HepG2 (cell line): ENCODE measurements at regions not wholly inside any gene's neighbourhood (a gene's known extent, or its start where the extent isn't known, plus 50 kb on each side); places are given as distances from the start of the nearest gene placed in this dataset.

ENCODE experiments used
- ARNTL ChIP-seq: sonication (generic); formaldehyde crosslinking; IDR thresholded peaks from 2 replicates; pipeline ENCODE4 v1.4.0; 2020; ENCODE audit warnings: mild to moderate bottlenecking, missing genetic modification reagents
- FOXJ3 ChIP-seq: sonication (generic); formaldehyde crosslinking; IDR thresholded peaks from 2 replicates; pipeline ENCODE4 v1.4.0; 2020; ENCODE audit warnings: missing genetic modification reagents, mild to moderate bottlenecking, borderline replicate concordance
- TEAD2 ChIP-seq: sonication (generic); formaldehyde crosslinking; IDR thresholded peaks from 2 replicates; pipeline ENCODE4 v1.9.0; 2021; ENCODE audit warnings: missing genetic modification reagents
- ZNF329 ChIP-seq: sonication (generic); formaldehyde crosslinking; IDR thresholded peaks from 2 replicates; pipeline ENCODE4 v1.9.0; 2021; ENCODE audit warnings: low read depth, mild to moderate bottlenecking, missing genetic modification reagents
- ZNF431 ChIP-seq: sonication (generic); formaldehyde crosslinking; IDR thresholded peaks from 2 replicates; pipeline ENCODE4 v1.9.0; 2022; ENCODE audit warnings: missing genetic modification reagents, low read depth, mild to moderate bottlenecking, borderline replicate concordance
- ZNF670 ChIP-seq: sonication (generic); formaldehyde crosslinking; IDR thresholded peaks from 2 replicates; pipeline ENCODE4 v1.8.0; 2022; ENCODE audit warnings: mild to moderate bottlenecking, missing genetic modification reagents, borderline replicate concordance
- TF ChIP-seq, protein P1 (sequence below): sonication (generic); formaldehyde crosslinking; IDR thresholded peaks from one replicate; pipeline ENCODE4 v1.5.1; 2020; ENCODE audit warnings: mild to moderate bottlenecking, missing genetic modification reagents; ENCODE audit errors: not compliant biosample characterization
- TF ChIP-seq, protein P2 (sequence below): sonication (generic); formaldehyde crosslinking; IDR thresholded peaks from 2 replicates; pipeline ENCODE4 v1.5.0; 2020; ENCODE audit warnings: missing genetic modification reagents
- TF ChIP-seq, protein P3 (sequence below): IDR thresholded peaks from 2 replicates; pipeline ENCODE4 v1.6.1; 2012; ENCODE audit warnings: inconsistent platforms
- TF ChIP-seq, protein P4 (sequence below): sonication (generic); formaldehyde crosslinking; IDR thresholded peaks from 2 replicates; pipeline ENCODE4 v1.4.0; 2020; ENCODE audit warnings: missing genetic modification reagents, borderline replicate concordance

DNA sequence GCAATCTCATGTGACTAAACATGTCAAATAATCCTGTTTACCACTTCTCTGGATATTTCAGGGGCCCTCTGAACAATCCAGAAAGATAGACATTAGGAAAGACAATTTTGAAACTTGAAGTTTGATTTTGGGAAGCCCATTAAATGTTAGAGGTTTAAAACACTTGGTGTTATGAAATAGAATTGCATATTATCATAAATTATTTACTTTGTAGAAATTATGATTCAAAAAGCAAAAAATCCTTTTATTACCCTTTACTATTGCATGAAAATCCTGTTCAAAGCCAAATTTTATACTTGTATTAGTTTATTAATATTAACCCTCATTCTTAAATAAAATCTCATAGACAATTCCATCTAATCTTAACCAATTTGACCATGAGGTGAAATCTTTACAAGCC is 1091.5 kb upstream of the ALCAM start:
- TF ChIP-seq TEAD2 = no peak
- no peak for TF ChIP-seq ARNTL (CRISPR knock-in tag)
- TF ChIP-seq, protein P1, sequence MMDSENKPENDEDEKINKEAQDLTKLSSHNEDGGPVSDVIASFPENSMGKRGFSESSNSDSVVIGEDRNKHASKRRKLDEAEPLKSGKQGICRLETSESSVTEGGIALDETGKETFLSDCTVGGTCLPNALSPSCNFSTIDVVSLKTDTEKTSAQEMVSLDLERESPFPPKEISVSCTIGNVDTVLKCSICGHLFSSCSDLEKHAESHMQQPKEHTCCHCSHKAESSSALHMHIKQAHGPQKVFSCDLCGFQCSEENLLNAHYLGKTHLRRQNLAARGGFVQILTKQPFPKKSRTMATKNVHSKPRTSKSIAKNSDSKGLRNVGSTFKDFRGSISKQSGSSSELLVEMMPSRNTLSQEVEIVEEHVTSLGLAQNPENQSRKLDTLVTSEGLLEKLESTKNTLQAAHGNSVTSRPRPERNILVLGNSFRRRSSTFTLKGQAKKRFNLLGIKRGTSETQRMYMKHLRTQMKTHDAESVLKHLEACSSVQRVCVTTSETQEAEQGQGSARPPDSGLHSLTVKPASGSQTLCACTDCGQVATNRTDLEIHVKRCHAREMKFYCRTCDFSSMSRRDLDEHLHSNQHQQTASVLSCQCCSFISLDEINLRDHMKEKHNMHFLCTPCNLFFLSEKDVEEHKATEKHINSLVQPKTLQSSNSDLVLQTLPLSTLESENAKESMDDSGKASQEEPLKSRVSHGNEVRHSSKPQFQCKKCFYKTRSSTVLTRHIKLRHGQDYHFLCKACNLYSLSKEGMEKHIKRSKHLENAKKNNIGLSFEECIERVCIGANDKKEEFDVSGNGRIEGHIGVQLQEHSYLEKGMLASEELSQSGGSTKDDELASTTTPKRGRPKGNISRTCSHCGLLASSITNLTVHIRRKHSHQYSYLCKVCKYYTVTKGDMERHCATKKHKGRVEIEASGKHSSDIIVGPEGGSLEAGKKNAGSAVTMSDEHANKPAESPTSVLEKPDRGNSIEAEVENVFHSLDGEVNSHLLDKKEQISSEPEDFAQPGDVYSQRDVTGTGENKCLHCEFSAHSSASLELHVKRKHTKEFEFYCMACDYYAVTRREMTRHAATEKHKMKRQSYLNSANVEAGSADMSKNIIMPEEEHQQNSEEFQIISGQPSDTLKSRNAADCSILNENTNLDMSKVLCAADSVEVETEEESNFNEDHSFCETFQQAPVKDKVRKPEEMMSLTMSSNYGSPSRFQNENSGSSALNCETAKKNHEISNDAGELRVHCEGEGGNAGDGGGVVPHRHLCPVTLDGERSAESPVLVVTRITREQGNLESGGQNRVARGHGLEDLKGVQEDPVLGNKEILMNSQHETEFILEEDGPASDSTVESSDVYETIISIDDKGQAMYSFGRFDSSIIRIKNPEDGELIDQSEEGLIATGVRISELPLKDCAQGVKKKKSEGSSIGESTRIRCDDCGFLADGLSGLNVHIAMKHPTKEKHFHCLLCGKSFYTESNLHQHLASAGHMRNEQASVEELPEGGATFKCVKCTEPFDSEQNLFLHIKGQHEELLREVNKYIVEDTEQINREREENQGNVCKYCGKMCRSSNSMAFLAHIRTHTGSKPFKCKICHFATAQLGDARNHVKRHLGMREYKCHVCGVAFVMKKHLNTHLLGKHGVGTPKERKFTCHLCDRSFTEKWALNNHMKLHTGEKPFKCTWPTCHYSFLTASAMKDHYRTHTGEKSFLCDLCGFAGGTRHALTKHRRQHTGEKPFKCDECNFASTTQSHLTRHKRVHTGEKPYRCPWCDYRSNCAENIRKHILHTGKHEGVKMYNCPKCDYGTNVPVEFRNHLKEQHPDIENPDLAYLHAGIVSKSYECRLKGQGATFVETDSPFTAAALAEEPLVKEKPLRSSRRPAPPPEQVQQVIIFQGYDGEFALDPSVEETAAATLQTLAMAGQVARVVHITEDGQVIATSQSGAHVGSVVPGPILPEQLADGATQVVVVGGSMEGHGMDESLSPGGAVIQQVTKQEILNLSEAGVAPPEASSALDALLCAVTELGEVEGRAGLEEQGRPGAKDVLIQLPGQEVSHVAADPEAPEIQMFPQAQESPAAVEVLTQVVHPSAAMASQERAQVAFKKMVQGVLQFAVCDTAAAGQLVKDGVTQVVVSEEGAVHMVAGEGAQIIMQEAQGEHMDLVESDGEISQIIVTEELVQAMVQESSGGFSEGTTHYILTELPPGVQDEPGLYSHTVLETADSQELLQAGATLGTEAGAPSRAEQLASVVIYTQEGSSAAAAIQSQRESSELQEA = no peak
- no peak for TF ChIP-seq ZNF670 (CRISPR knock-in tag)
- TF ChIP-seq, protein P2, sequence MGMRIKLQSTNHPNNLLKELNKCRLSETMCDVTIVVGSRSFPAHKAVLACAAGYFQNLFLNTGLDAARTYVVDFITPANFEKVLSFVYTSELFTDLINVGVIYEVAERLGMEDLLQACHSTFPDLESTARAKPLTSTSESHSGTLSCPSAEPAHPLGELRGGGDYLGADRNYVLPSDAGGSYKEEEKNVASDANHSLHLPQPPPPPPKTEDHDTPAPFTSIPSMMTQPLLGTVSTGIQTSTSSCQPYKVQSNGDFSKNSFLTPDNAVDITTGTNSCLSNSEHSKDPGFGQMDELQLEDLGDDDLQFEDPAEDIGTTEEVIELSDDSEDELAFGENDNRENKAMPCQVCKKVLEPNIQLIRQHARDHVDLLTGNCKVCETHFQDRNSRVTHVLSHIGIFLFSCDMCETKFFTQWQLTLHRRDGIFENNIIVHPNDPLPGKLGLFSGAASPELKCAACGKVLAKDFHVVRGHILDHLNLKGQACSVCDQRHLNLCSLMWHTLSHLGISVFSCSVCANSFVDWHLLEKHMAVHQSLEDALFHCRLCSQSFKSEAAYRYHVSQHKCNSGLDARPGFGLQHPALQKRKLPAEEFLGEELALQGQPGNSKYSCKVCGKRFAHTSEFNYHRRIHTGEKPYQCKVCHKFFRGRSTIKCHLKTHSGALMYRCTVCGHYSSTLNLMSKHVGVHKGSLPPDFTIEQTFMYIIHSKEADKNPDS (CRISPR knock-in tag) = no peak
- no peak for TF ChIP-seq FOXJ3
- TF ChIP-seq, protein P3, sequence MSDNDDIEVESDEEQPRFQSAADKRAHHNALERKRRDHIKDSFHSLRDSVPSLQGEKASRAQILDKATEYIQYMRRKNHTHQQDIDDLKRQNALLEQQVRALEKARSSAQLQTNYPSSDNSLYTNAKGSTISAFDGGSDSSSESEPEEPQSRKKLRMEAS = no peak
- no peak for TF ChIP-seq ZNF329 (CRISPR knock-in tag)
- TF ChIP-seq ZNF431 (CRISPR knock-in tag) = no peak
- TF ChIP-seq, protein P4, sequence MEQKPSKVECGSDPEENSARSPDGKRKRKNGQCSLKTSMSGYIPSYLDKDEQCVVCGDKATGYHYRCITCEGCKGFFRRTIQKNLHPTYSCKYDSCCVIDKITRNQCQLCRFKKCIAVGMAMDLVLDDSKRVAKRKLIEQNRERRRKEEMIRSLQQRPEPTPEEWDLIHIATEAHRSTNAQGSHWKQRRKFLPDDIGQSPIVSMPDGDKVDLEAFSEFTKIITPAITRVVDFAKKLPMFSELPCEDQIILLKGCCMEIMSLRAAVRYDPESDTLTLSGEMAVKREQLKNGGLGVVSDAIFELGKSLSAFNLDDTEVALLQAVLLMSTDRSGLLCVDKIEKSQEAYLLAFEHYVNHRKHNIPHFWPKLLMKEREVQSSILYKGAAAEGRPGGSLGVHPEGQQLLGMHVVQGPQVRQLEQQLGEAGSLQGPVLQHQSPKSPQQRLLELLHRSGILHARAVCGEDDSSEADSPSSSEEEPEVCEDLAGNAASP (CRISPR knock-in tag) = no peak
